ENCODE measurements at regions not wholly inside any gene's neighbourhood (a gene's known extent, or its start where the extent isn't known, plus 50 kb on each side); places are given as distances from the start of the nearest gene placed in this dataset.

DNA sequence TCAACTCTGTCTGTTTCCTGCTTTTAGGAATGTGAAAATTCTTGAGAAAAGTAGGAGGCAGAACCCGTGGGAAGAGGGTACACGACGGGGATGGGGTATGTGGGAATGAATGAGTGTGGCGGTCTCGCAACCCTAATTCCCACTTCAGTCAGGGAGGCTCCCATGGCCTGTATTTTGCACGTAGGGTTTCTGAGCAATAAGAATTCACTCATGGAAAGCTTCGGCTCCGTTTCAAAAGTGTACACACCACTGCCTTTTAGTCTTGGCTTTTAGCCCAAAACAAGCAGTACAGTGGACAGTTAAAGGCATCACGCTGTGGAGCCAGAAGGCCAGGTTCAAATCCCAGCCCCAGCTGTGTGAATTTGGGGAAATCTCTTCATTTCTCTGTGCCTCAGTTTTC is 116.7 kb downstream of the MN1 start:
- DNase-seq, result no peak

DNA sequence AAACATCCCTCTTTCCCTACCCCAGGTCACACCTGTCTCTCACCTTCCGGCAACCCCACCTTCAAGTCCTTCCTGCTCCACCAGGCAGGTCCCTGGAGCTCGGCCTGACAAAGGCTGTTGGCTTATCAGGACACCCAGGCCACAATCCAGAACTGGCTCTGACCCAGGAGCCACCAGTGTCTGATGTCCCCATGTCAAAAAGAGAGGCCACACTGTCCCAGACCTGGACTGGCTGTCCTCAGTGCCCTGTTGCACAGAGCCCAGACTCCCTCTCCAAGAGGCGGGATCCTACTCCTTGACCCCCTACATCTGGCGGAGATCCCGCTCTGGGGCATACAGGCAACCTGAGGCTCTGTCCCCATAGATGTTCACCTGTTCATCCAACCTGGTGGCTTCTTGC is 116.0 kb downstream of the MN1 start:
- DNase-seq, result no peak

DNA sequence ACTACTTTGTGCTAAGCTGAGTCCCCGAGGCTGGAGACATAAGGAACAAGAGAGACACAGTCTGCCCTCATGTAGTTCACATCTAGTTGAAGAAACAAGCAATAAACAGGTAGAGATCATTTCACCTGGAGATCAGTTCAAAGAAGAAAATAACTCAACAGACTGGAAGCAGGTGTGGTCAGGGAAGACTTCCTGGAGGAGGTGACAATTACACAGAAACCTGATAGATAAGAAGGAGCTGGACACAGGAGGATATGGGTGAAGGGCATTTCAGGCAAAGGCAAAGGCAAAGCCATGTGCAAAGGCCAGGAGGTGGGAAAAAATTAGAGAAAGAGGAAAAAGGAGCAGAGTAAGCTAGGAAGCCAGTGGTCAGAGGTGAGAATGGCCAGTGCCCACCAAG is 115.6 kb downstream of the MN1 start:
- DNase-seq, result no peak

DNA sequence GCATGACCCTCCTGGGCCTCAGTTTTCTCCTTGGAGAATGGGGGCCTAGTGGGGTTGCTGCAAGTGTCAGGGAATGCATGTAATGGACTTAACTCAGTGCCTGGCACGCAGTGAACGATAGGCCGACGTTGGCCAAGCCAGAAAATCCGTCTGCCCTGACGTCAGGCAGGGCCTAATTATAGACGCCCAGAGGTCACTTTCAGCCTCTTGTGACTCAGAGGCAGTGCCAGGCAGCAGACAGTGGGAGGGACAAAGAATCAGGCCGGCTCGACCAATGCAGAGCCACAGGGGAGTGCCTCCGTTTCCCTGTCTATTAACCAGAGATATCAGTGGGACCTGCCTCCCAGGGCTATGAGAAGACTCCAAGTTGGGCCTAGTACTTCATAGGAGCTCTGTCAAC is 115.0 kb downstream of the MN1 start:
- peak; percentile 4 for DNase-seq

DNA sequence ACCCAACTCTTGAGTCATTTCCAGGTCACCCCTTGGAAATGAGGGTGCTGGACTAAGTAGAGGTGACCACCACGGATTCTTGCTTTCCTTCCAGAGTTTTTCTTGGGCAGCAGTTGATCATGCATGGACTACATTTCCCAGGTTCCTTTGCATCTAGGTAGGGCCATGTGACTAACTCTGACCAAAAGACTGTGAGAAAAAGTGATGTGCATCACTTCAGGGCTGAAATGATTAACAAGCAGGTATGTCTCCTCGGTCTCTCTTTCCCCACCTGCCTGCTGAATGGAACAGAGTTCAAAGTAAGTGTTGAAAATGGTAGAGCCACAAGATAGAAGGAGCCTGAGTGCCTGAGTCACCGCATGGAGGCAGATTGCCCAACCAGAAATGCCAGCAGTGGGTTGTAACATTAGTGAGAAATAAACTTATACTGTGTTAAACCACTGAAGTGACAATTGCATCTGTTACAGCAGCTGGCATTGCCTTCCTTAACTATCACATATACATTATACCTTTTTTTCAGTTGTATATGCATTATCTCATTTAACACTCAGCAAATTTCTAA is 113.5 kb downstream of the MN1 start:
- no peak for DNase-seq

DNA sequence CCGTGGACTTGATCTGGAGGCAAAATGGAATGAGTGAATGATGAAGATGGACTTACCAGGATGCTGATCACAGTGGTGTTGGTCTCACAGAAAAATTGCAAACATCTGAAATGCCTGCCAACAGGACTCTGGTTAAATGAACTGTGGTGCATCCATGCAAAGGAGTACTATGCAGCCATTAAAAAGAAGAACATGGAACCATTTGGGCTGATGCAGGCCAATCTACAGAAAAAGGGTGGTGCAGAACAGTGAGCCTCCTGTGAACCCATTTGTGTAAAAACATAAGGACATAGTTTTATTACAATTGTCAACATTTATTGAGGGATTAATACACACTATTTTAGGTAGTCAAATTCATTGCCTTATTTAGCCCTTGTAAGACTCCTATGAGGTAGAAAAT is 111.9 kb downstream of the MN1 start:
- no peak for DNase-seq

DNA sequence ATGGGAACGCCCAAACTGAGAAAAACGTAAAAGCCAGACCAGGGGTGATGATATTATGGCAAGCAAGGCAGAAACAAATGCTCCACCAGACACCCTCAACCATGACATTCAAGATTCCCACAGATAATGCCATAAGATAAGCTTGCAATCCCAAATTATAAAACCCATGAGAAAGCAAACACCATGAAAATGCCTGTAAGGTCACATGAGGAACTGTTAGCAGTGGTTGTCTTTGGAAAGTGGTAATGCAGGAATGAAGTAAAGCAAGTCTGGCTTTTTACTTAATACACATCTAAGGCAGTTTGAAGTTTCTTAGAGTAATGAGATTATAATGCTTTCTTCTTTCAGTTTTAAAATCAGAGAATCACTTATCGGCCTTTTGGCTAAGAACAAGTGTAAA is 111.0 kb downstream of the MN1 start:
- no peak for DNase-seq

DNA sequence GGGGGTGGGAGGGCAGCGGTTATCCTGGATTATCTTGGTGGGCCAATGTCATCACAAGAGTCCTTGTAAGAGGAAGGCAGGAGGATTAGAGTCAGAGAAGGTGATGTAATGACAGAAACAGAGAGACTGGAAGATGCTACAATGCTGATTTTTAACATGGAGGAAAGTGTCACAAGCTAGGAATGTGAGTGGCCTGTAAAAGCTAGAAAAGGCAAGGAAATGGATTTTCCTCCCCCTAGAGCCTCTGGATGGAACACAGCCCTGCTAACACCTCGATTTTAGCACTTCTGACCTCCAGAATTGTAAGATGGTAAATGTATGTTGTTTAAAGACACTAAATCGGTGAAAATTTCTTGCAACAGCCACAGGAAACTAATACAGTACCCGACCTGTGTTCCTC is 109.3 kb downstream of the MN1 start:
- DNase-seq, result no peak

DNA sequence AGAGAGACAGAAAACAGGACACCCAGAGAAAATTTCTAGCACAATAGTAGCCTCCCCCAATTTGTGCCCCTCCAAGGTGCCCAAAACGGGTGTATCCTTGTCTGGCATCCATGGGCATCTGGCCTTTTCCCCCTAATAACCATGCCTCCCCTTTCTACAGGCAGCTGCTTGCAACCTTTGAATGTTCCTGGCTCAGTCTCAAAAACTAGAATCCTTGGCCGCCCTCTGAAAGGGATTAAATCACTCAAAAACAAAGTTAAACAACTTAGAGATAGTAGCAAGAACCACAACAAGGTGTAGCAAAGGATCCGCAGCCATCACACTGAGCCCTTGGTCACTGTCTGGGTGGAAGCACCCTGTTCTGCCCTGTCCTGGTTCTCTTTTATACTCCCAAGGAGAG is 105.6 kb downstream of the MN1 start:
- no peak for DNase-seq

DNA sequence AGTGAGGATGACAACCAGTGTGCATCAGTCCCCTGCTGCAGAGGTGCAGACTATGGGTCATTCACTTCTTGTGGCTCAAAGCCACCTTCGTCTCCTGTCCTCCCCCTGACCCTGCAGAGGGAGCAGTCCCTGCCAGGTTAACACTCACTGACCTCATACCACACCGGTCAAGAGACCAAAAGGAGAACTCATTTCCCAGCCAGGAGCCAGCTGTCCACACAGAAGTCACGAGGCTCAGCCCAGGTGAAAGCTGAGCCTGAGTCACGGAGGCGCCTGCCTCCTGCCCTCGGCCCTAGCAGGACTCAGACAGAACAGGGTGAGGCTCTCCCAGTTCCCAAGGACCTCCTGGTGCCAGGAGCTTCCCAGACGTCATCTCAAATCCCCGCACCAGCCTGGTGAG is 103.7 kb downstream of the MN1 start:
- DNase-seq, result no peak
